ENCODE measurements at regions not wholly inside any gene's neighbourhood (a gene's known extent, or its start where the extent isn't known, plus 50 kb on each side); places are given as distances from the start of the nearest gene placed in this dataset.

GRCh38 chr4:24163314-24163713, 273.5 kb upstream of the PPARGC1A start:
- Histone ChIP-seq H3K4me1 (ENCODE audit: control insufficient read depth, insufficient read depth, low read length) (no peaks in the 10 kb centered on the region), H3K36me3 (ENCODE audit: control insufficient read depth, insufficient read depth, low read length) (no peaks in the 10 kb centered on the region), H3K27ac (ENCODE audit: insufficient read depth, low read depth, low read length, poor library complexity, severe bottlenecking) (no peak overlapping the region), H3K9me3 (ENCODE audit: control insufficient read depth, low read length) (no peaks in the 10 kb centered on the region), H3K4me3 (ENCODE audit: insufficient read depth, low read depth, low read length) (no peak overlapping the region), H3K27me3 (ENCODE audit: control insufficient read depth, insufficient read depth, low read length, poor library complexity, severe bottlenecking) (no peaks in the 10 kb centered on the region)
- 93 to 94% methylated on average over 7 of the region's 7 CpGs for WGBS, 2 experiments

GRCh38 chr4:24160358-24160757, 270.5 kb upstream of the PPARGC1A start:
- Histone ChIP-seq H3K36me3 (ENCODE audit: control insufficient read depth, insufficient read depth, low read length) (no peaks in the 10 kb centered on the region), H3K4me3 (ENCODE audit: insufficient read depth, low read depth, low read length) (no peak overlapping the region), H3K27me3 (ENCODE audit: control insufficient read depth, insufficient read depth, low read length, poor library complexity, severe bottlenecking) (no peaks in the 10 kb centered on the region), H3K27ac (ENCODE audit: insufficient read depth, low read depth, low read length, poor library complexity, severe bottlenecking) (no peak overlapping the region), H3K9me3 (ENCODE audit: control insufficient read depth, low read length) (no peaks in the 10 kb centered on the region), H3K4me1 (ENCODE audit: control insufficient read depth, insufficient read depth, low read length) (no peaks in the 10 kb centered on the region)
- WGBS, 2 experiments, result 83 to 95% methylated on average over 1 of the region's 1 CpG

GRCh38 chr4:24158031-24158430, 268.2 kb upstream of the PPARGC1A start:
- H3K4me3 ChIP-seq (ENCODE audit: insufficient read depth, low read depth, low read length), result no peak overlapping the region
- H3K27ac ChIP-seq (ENCODE audit: insufficient read depth, low read depth, low read length, poor library complexity, severe bottlenecking), result no peak overlapping the region
- H3K36me3 ChIP-seq (ENCODE audit: control insufficient read depth, insufficient read depth, low read length), result no peaks in the 10 kb centered on the region
- 87 to 99% methylated on average over 1 of the region's 1 CpG for WGBS, 2 experiments
- no peaks in the 10 kb centered on the region for H3K9me3 ChIP-seq (ENCODE audit: control insufficient read depth, low read length)
- no peaks in the 10 kb centered on the region for H3K4me1 ChIP-seq (ENCODE audit: control insufficient read depth, insufficient read depth, low read length)
- H3K27me3 ChIP-seq (ENCODE audit: control insufficient read depth, insufficient read depth, low read length, poor library complexity, severe bottlenecking), result no peaks in the 10 kb centered on the region

- WGBS, 2 experiments, result 94% methylated on average over 3 of the region's 3 CpGs
- Histone ChIP-seq H3K4me1 (ENCODE audit: control insufficient read depth, insufficient read depth, low read length) (no peaks in the 10 kb centered on the region), H3K27me3 (ENCODE audit: control insufficient read depth, insufficient read depth, low read length, poor library complexity, severe bottlenecking) (no peaks in the 10 kb centered on the region)
Measured at GRCh38 chr4:24150034-24150433, 260.2 kb upstream of the PPARGC1A start.

GRCh38 chr4:24146127-24146526, 256.3 kb upstream of the PPARGC1A start:
- no peak overlapping the region for H3K4me3 ChIP-seq (ENCODE audit: insufficient read depth, low read depth, low read length)
- H3K27me3 ChIP-seq (ENCODE audit: control insufficient read depth, insufficient read depth, low read length, poor library complexity, severe bottlenecking), result no peaks in the 10 kb centered on the region
- H3K9me3 ChIP-seq (ENCODE audit: control insufficient read depth, low read length), result no peaks in the 10 kb centered on the region
- H3K36me3 ChIP-seq (ENCODE audit: control insufficient read depth, insufficient read depth, low read length), result no peaks in the 10 kb centered on the region
- WGBS, 2 experiments, result 90 to 94% methylated on average over 2 of the region's 2 CpGs
- H3K4me1 ChIP-seq (ENCODE audit: control insufficient read depth, insufficient read depth, low read length), result no peaks in the 10 kb centered on the region
- no peak overlapping the region for H3K27ac ChIP-seq (ENCODE audit: insufficient read depth, low read depth, low read length, poor library complexity, severe bottlenecking)

More at GRCh38 chr4:24150034-24150433, 260.2 kb upstream of the PPARGC1A start:
- Histone ChIP-seq H3K27ac (ENCODE audit: insufficient read depth, low read depth, low read length, poor library complexity, severe bottlenecking) (no peak overlapping the region), H3K36me3 (ENCODE audit: control insufficient read depth, insufficient read depth, low read length) (no peaks in the 10 kb centered on the region), H3K4me3 (ENCODE audit: insufficient read depth, low read depth, low read length) (no peak overlapping the region), H3K9me3 (ENCODE audit: control insufficient read depth, low read length) (no peaks in the 10 kb centered on the region)

- WGBS, 2 experiments, result 93 to 95% methylated on average over 5 of the region's 6 CpGs
- Histone ChIP-seq H3K27me3 (ENCODE audit: control insufficient read depth, insufficient read depth, low read length, poor library complexity, severe bottlenecking) (no peaks in the 10 kb centered on the region), H3K27ac (ENCODE audit: insufficient read depth, low read depth, low read length, poor library complexity, severe bottlenecking) (no peak overlapping the region), H3K4me3 (ENCODE audit: insufficient read depth, low read depth, low read length) (no peak overlapping the region), H3K36me3 (ENCODE audit: control insufficient read depth, insufficient read depth, low read length) (no peaks in the 10 kb centered on the region), H3K9me3 (ENCODE audit: control insufficient read depth, low read length) (no peaks in the 10 kb centered on the region), H3K4me1 (ENCODE audit: control insufficient read depth, insufficient read depth, low read length) (no peaks in the 10 kb centered on the region)
Measured at GRCh38 chr4:24145591-24145990, 255.7 kb upstream of the PPARGC1A start.

GRCh38 chr4:24144381-24144780, 254.5 kb upstream of the PPARGC1A start:
- Histone ChIP-seq H3K27ac (ENCODE audit: insufficient read depth, low read depth, low read length, poor library complexity, severe bottlenecking) (no peak overlapping the region), H3K36me3 (ENCODE audit: control insufficient read depth, insufficient read depth, low read length) (no peaks in the 10 kb centered on the region), H3K9me3 (ENCODE audit: control insufficient read depth, low read length) (no peaks in the 10 kb centered on the region), H3K27me3 (ENCODE audit: control insufficient read depth, insufficient read depth, low read length, poor library complexity, severe bottlenecking) (no peaks in the 10 kb centered on the region), H3K4me1 (ENCODE audit: control insufficient read depth, insufficient read depth, low read length) (peaks cover 4% of the 10 kb centered on the region), H3K4me3 (ENCODE audit: insufficient read depth, low read depth, low read length) (no peak overlapping the region)
- 92 to 93% methylated on average over 5 of the region's 5 CpGs for WGBS, 2 experiments

- no peaks in the 10 kb centered on the region for H3K27me3 ChIP-seq (ENCODE audit: control insufficient read depth, insufficient read depth, low read length, poor library complexity, severe bottlenecking)
- WGBS, 2 experiments, result 91 to 95% methylated on average over 3 of the region's 3 CpGs
- H3K36me3 ChIP-seq (ENCODE audit: control insufficient read depth, insufficient read depth, low read length), result no peaks in the 10 kb centered on the region
- no peaks in the 10 kb centered on the region for H3K9me3 ChIP-seq (ENCODE audit: control insufficient read depth, low read length)
- peaks cover 5% of the 10 kb centered on the region for H3K4me1 ChIP-seq (ENCODE audit: control insufficient read depth, insufficient read depth, low read length)
- no peak overlapping the region for H3K4me3 ChIP-seq (ENCODE audit: insufficient read depth, low read depth, low read length)
- no peak overlapping the region for H3K27ac ChIP-seq (ENCODE audit: insufficient read depth, low read depth, low read length, poor library complexity, severe bottlenecking)
Measured at GRCh38 chr4:24143741-24144140, 253.9 kb upstream of the PPARGC1A start.

GRCh38 chr4:24141836-24142235, 252.0 kb upstream of the PPARGC1A start:
- Histone ChIP-seq H3K27me3 (ENCODE audit: control insufficient read depth, insufficient read depth, low read length, poor library complexity, severe bottlenecking) (no peaks in the 10 kb centered on the region), H3K4me3 (ENCODE audit: insufficient read depth, low read depth, low read length) (no peak overlapping the region), H3K4me1 (ENCODE audit: control insufficient read depth, insufficient read depth, low read length) (peaks cover 11% of the 10 kb centered on the region), H3K9me3 (ENCODE audit: control insufficient read depth, low read length) (no peaks in the 10 kb centered on the region), H3K27ac (ENCODE audit: insufficient read depth, low read depth, low read length, poor library complexity, severe bottlenecking) (no peak overlapping the region), H3K36me3 (ENCODE audit: control insufficient read depth, insufficient read depth, low read length) (no peaks in the 10 kb centered on the region)
- WGBS, 2 experiments, result 83 to 98% methylated on average over 3 of the region's 3 CpGs

- Histone ChIP-seq H3K27ac (ENCODE audit: insufficient read depth, low read depth, low read length, poor library complexity, severe bottlenecking) (no peak overlapping the region), H3K4me3 (ENCODE audit: insufficient read depth, low read depth, low read length) (no peak overlapping the region), H3K4me1 (ENCODE audit: control insufficient read depth, insufficient read depth, low read length) (peaks cover 11% of the 10 kb centered on the region), H3K36me3 (ENCODE audit: control insufficient read depth, insufficient read depth, low read length) (no peaks in the 10 kb centered on the region), H3K9me3 (ENCODE audit: control insufficient read depth, low read length) (no peaks in the 10 kb centered on the region), H3K27me3 (ENCODE audit: control insufficient read depth, insufficient read depth, low read length, poor library complexity, severe bottlenecking) (no peaks in the 10 kb centered on the region)
- 88 to 92% methylated on average over 3 of the region's 3 CpGs for WGBS, 2 experiments
Measured at GRCh38 chr4:24140892-24141291, 251.0 kb upstream of the PPARGC1A start.

Data from ectodermal cell (in vitro differentiated cells).